Right atrium auricular region (tissue), 2 donors: ENCODE measurements at regions not wholly inside any gene's neighbourhood (a gene's known extent, or its start where the extent isn't known, plus 50 kb on each side); places are given as distances from the start of the nearest gene placed in this dataset.
"Not testable (repeated sequence)": the region's sequence is repeated elsewhere in the genome, so short reads cannot be mapped to it uniquely, and the experiment has no call there.

Source experiments
- DNase-seq: peaks from one replicate; pipeline ENCODE4 v3.0.0-alpha.2; 2019; ENCODE audit warnings: low spot score
- H3K27ac ChIP-seq, 2 donors: fragments of 200-600 bp; sonication (generic); 1 replicate in 1 of 2; 2 replicates in 1 of 2; pipeline ENCODE4 v1.5.1; 2016 to 2019
- H3K27me3 ChIP-seq, 2 donors: fragments of 200-600 bp; sonication (generic); one replicate each; pipeline versions ENCODE4 v1.5.1 to v1.6.0; 2017 to 2019
- H3K36me3 ChIP-seq: fragments of 200-600 bp; sonication (generic); one replicate; pipeline ENCODE4 v1.5.1; 2016
- H3K4me1 ChIP-seq, 2 donors: fragments of 200-600 bp; sonication (generic); one replicate each; pipeline versions ENCODE4 v1.5.1 to v1.6.0; 2017 to 2019
- H3K4me3 ChIP-seq, 2 donors: fragments of 200-600 bp; sonication (generic); 1 replicate in 1 of 2; 2 replicates in 1 of 2; pipeline ENCODE4 v1.5.1; 2017 to 2019; ENCODE audit warnings: mild to moderate bottlenecking in 1 of 2, moderate library complexity in 1 of 2
- H3K9me3 ChIP-seq, 2 donors: fragments of 200-600 bp; sonication (generic); one replicate each; pipeline ENCODE4 v1.5.1; 2019
- TF ChIP-seq, protein P1 (sequence below), 2 donors: fragments of 200-600 bp; sonication (generic); IDR thresholded peaks; one replicate each; pipeline ENCODE4 v1.5.1; 2019; ENCODE audit warnings: antibody characterized with exemption in 2 of 2

DNA sequence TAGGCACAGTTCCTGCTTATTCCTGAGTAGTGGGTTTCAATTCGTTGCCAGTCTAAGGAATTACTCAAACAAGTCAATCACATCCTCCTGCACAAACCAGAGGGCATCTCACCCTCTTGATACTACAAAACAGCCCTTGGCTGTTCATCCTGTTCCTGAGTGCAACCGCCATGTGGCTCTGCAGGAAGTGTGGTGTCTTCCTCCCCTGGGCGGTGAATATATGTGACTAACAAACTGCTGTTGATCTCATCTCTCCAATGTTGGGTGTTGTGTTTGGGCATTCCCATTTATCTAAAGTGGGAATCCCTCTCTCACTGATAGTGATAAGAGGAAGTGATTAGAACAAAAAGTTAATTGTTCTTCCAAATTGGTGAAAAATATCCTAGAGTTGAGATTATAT is 163.0 kb downstream of the TBX18 start:
- no peak for DNase-seq
- TF ChIP-seq, protein P1, sequence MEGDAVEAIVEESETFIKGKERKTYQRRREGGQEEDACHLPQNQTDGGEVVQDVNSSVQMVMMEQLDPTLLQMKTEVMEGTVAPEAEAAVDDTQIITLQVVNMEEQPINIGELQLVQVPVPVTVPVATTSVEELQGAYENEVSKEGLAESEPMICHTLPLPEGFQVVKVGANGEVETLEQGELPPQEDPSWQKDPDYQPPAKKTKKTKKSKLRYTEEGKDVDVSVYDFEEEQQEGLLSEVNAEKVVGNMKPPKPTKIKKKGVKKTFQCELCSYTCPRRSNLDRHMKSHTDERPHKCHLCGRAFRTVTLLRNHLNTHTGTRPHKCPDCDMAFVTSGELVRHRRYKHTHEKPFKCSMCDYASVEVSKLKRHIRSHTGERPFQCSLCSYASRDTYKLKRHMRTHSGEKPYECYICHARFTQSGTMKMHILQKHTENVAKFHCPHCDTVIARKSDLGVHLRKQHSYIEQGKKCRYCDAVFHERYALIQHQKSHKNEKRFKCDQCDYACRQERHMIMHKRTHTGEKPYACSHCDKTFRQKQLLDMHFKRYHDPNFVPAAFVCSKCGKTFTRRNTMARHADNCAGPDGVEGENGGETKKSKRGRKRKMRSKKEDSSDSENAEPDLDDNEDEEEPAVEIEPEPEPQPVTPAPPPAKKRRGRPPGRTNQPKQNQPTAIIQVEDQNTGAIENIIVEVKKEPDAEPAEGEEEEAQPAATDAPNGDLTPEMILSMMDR (IDR thresholded peaks at IDR 0.05), result no peak
- H3K27me3 ChIP-seq, result no peaks in the 10 kb centered on the region
- no peaks in the 10 kb centered on the region for H3K4me1 ChIP-seq
- H3K27ac ChIP-seq, result no peak overlapping the region
- no peaks in the 10 kb centered on the region for H3K9me3 ChIP-seq
- no peak overlapping the region for H3K4me3 ChIP-seq
- H3K36me3 ChIP-seq, result no peaks in the 10 kb centered on the region

DNA sequence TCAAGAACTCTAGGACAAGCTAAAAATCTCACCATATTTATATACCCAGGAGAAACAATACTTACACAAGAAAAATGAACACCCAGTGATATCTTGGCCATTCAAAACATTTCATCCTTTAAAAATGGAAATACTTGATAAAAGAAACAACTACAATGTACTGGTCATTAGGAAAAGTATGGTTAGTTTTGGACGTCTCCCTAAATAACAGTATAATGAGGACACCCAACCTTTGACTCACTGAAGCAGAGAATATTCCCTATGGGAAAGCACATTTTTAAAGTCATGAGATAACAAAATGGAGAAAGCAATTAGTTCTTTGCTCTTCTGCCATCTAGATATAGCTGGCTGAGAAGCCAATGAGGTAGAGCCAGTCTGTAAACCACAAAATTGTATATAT is 164.4 kb downstream of the TBX18 start:
- Histone ChIP-seq H3K4me3 (no peak overlapping the region), H3K36me3 (no peaks in the 10 kb centered on the region), H3K27me3 (no peaks in the 10 kb centered on the region), H3K4me1 (no peaks in the 10 kb centered on the region), H3K27ac (no peak overlapping the region), H3K9me3 (no peaks in the 10 kb centered on the region)
- TF ChIP-seq, protein P1 (IDR thresholded peaks at IDR 0.05), result no peak
- DNase-seq, result no peak

- H3K4me3 ChIP-seq, result no peak overlapping the region
Observed at GRCh38 chr6:84597238-84597875, 167.0 kb downstream of the TBX18 start.

DNA sequence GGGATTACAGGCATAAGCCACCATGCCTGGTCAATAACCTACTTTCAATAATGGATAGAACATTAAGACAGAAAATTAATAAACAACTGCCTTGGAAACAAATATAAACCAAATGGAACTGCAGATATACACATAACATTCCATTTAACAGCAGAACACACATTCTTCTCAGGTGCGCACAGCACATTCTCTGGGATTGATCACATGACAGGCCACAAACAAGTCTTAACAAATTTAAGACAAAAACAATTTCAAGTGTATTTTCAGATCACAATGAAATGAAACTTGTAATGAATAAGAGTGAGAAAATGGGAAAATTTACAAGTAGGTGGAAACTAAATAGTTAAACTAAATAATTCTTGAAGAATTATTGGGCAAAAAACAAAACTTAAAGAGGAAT is 167.9 kb downstream of the TBX18 start:
- Histone ChIP-seq H3K4me3 (no peak overlapping the region), H3K27ac (no peak overlapping the region), H3K9me3 (no peaks in the 10 kb centered on the region), H3K36me3 (no peaks in the 10 kb centered on the region), H3K27me3 (no peaks in the 10 kb centered on the region), H3K4me1 (no peaks in the 10 kb centered on the region)
- TF ChIP-seq, protein P1 (IDR thresholded peaks at IDR 0.05), result no peak
- DNase-seq, result no peak

More at GRCh38 chr6:84597238-84597875, 167.0 kb downstream of the TBX18 start:
- no peaks in the 10 kb centered on the region for H3K9me3 ChIP-seq
- H3K27me3 ChIP-seq, result no peaks in the 10 kb centered on the region
- H3K36me3 ChIP-seq, result no peaks in the 10 kb centered on the region
- H3K27ac ChIP-seq, result no peak overlapping the region
- TF ChIP-seq, protein P1 (IDR thresholded peaks at IDR 0.05), result no peak
- DNase-seq, result no peak
- H3K4me1 ChIP-seq, result no peaks in the 10 kb centered on the region

DNA sequence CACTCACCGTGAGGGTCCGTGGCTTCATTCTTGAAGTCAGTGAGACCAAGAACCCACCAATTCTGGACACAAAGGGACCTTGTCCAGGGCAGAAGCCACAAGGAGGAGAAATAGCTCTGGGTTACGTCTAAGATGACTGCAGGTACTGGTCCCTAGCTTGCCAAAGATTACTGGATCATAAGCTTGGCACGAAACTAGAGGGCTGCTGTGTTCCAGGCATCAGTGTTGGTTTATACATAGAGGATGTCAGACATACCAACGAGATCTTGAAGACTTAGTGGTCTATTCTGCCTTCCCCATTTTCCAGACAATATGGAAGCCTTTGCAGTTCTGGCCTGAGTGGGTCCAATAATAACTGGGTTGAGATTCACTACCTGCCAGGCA is 175.7 kb downstream of the TBX18 start:
- no peak for DNase-seq
- Histone ChIP-seq H3K27ac (no peak overlapping the region), H3K4me1 (no peaks in the 10 kb centered on the region), H3K36me3 (no peaks in the 10 kb centered on the region), H3K27me3 (no peaks in the 10 kb centered on the region), H3K4me3 (no peak overlapping the region), H3K9me3 (no peaks in the 10 kb centered on the region)
- TF ChIP-seq, protein P1 (IDR thresholded peaks at IDR 0.05), result no peak

GRCh38 chr6:84587994-84588696 is 176.3 kb downstream of the TBX18 start:
- H3K4me3 ChIP-seq, H3K36me3 ChIP-seq, H3K27me3 ChIP-seq, H3K4me1 ChIP-seq, DNase-seq, H3K9me3 ChIP-seq, H3K27ac ChIP-seq: not testable (repeated sequence)

DNA sequence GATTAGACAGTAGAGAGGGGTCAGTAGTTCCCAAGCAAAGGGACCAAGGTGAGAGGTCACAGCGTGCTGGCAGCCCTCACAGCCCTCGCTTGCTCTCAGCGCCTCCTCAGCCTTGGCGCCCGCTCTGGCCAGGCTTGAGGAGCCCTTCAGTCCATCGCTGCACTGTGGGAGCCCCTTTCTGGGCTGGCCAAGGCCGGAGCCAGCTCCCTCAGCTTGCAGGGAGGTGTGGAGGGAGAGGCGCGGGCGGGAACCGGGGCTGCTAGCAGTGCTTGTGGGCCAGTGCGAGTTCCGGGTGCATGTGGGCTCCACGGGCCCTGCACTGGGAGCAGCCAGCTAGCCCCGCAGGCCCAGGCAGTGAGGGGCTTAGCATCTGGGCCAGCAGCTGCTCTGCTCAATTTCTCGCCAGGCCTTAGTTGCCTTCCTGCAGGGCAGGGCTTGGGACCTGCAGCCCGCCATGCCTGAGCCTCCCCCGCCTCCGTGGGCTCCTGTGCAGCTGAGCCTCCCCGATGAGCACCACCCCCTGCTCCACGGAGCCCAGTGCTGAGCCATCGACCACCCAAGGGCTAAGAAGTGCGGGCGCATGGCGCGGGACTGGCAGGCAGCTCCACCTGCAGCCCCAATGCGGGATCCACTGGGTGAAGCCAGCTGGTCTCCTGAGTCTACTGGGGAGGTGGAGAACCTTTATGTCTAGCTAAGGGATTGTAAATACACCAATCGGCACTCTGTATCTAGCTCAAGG is 177.0 kb downstream of the TBX18 start:
- not testable (repeated sequence) for H3K4me1 ChIP-seq, H3K9me3 ChIP-seq, H3K27me3 ChIP-seq, DNase-seq, H3K4me3 ChIP-seq, H3K27ac ChIP-seq, H3K36me3 ChIP-seq
